SK-N-SH treated with all-trans-retinoic acid at 6 μM for 48 hours (cell line): ENCODE measurements at regions not wholly inside any gene's neighbourhood (a gene's known extent, or its start where the extent isn't known, plus 50 kb on each side); places are given as distances from the start of the nearest gene placed in this dataset.

Experiments used
- ARNTL ChIP-seq: fragments of 450-650 bp; formaldehyde crosslinking; IDR thresholded peaks from 2 replicates; pipeline ENCODE4 v1.5.0; 2020; ENCODE audit warnings: low read depth, mild to moderate bottlenecking, moderate library complexity, borderline replicate concordance
- CREB5 ChIP-seq: fragments of 250-450 bp; sonication (Bioruptor Pico); IDR thresholded peaks from 2 replicates; pipeline ENCODE4 v1.5.1; 2020; ENCODE audit warnings: low read depth, mild to moderate bottlenecking, moderate library complexity
- CSDC2 ChIP-seq: fragments of 250-450 bp; sonication (Bioruptor Pico); IDR thresholded peaks from 2 replicates; pipeline ENCODE4 v1.5.0; 2020; ENCODE audit warnings: mild to moderate bottlenecking, moderate library complexity
- CSRNP3 ChIP-seq: fragments of 250-450 bp; sonication (Bioruptor Pico); IDR thresholded peaks from 2 replicates; pipeline ENCODE4 v1.5.1; 2021; ENCODE audit warnings: mild to moderate bottlenecking, moderate library complexity
- ESRRG ChIP-seq: fragments of 250-450 bp; sonication (Bioruptor Pico); IDR thresholded peaks from 2 replicates; pipeline ENCODE4 v1.6.1; 2021; ENCODE audit warnings: mild to moderate bottlenecking
- GLIS3 ChIP-seq: fragments of 250-450 bp; sonication (Bioruptor Pico); IDR thresholded peaks from 2 replicates; pipeline ENCODE4 v1.5.0; 2020; ENCODE audit warnings: mild to moderate bottlenecking, moderate library complexity
- OSR1 ChIP-seq: fragments of 250-450 bp; sonication (Bioruptor Pico); IDR thresholded peaks from 2 replicates; pipeline ENCODE4 v1.8.0; 2022; ENCODE audit warnings: moderate library complexity, mild to moderate bottlenecking, inconsistent platforms
- PATZ1 ChIP-seq: fragments of 250-450 bp; sonication (Bioruptor Pico); IDR thresholded peaks from 2 replicates; pipeline ENCODE4 v1.8.0; 2020; ENCODE audit warnings: mild to moderate bottlenecking, moderate library complexity, borderline replicate concordance
- POU6F1 ChIP-seq: fragments of 250-450 bp; sonication (Bioruptor Pico); IDR thresholded peaks from 2 replicates; pipeline ENCODE4 v1.8.0; 2021; ENCODE audit warnings: low read depth, mild to moderate bottlenecking, moderate library complexity, borderline replicate concordance
- PPARA ChIP-seq: fragments of 250-450 bp; sonication (Bioruptor Pico); IDR thresholded peaks from 2 replicates; pipeline ENCODE4 v1.5.0; 2020; ENCODE audit warnings: mild to moderate bottlenecking, borderline replicate concordance
- SNAI2 ChIP-seq: fragments of 250-450 bp; sonication (Bioruptor Pico); IDR thresholded peaks from 2 replicates; pipeline ENCODE4 v1.5.0; 2020; ENCODE audit warnings: mild to moderate bottlenecking, moderate library complexity
- ZFP3 ChIP-seq: fragments of 250-450 bp; sonication (Bioruptor Pico); IDR thresholded peaks from 2 replicates; pipeline ENCODE4 v1.5.0; 2020; ENCODE audit warnings: mild to moderate bottlenecking, moderate library complexity
- ZFP30 ChIP-seq: fragments of 450-650 bp; formaldehyde crosslinking; IDR thresholded peaks from 2 replicates; pipeline ENCODE4 v1.5.0; 2022; ENCODE audit warnings: mild to moderate bottlenecking, moderate library complexity

GRCh38 chr3:40631341-40631995 is 106.7 kb downstream of the ZNF621 start:
- TF ChIP-seq CREB5 (CRISPR knock-in tag) (no peak), CSRNP3 (CRISPR knock-in tag) (no peak), PPARA (CRISPR knock-in tag) (no peak), POU6F1 (no peak), ARNTL (no peak), SNAI2 (CRISPR knock-in tag) (no peak), GLIS3 (CRISPR knock-in tag) (no peak), ZFP30 (CRISPR knock-in tag) (no peak), ZFP3 (no peak), OSR1 (CRISPR knock-in tag) (no peak), PATZ1 (no peak), CSDC2 (CRISPR knock-in tag) (no peak), ESRRG (CRISPR knock-in tag) (no peak)
